Fibroblast of lung (primary cell): ENCODE measurements at regions not wholly inside any gene's neighbourhood (a gene's known extent, or its start where the extent isn't known, plus 50 kb on each side); places are given as distances from the start of the nearest gene placed in this dataset.
"Not testable (repeated sequence)": the region's sequence is repeated elsewhere in the genome, so short reads cannot be mapped to it uniquely, and the experiment has no call there.

Experiments used
- DNase-seq, 2 donors: peaks; one replicate each; pipeline versions ENCODE4 v3.0.0 to v3.0.0-alpha.2; 2010; ENCODE audit warnings: low read depth in 2 of 2
- H2AFZ ChIP-seq: 2 replicates; pipeline ENCODE4 v1.5.1; 2012; ENCODE audit warnings: low read length, control low read depth, inconsistent platforms
- H3K27ac ChIP-seq: 2 replicates; pipeline ENCODE4 v1.5.1; 2011; ENCODE audit warnings: low read length, control low read depth; ENCODE audit not compliant: insufficient read depth
- H3K27me3 ChIP-seq: 2 replicates; pipeline ENCODE4 v1.5.1; 2011; ENCODE audit warnings: mild to moderate bottlenecking, low read length; ENCODE audit not compliant: control insufficient read depth, insufficient read depth
- H3K36me3 ChIP-seq: 2 replicates; pipeline ENCODE4 v1.5.1; 2011; ENCODE audit warnings: low read length; ENCODE audit not compliant: control insufficient read depth, insufficient read depth
- H3K4me1 ChIP-seq: 2 replicates; pipeline ENCODE4 v1.5.1; 2011; ENCODE audit warnings: low read length; ENCODE audit not compliant: control insufficient read depth, insufficient read depth; ENCODE audit errors: extremely low read depth
- H3K4me2 ChIP-seq: 2 replicates; pipeline ENCODE4 v1.5.1; 2011; ENCODE audit warnings: low read length, control low read depth; ENCODE audit not compliant: insufficient read depth; ENCODE audit errors: extremely low read depth
- H3K4me3 ChIP-seq, 4 experiments: fragments of 200-600 bp in 1 of 4; sonication (generic) in 1 of 4; replicated peaks in 1 of 4; 2 replicates each; pipeline ENCODE4 v1.5.1; 2011 to 2016; ENCODE audit warnings: low read length in 4 of 4, low read depth in 3 of 4, mild to moderate bottlenecking in 3 of 4, control low read depth in 2 of 4, inconsistent platforms in 1 of 4, mixed read lengths in 1 of 4; ENCODE audit not compliant: insufficient read depth in 1 of 4; ENCODE audit errors: control extremely low read depth in 1 of 4
- H3K79me2 ChIP-seq: 2 replicates; pipeline ENCODE4 v1.5.1; 2012; ENCODE audit warnings: mild to moderate bottlenecking, low read length, inconsistent platforms; ENCODE audit not compliant: control insufficient read depth, insufficient read depth
- H3K9ac ChIP-seq: 2 replicates; pipeline ENCODE4 v1.5.1; 2011; ENCODE audit warnings: mild to moderate bottlenecking, low read length, control low read depth; ENCODE audit not compliant: insufficient read depth
- H3K9me3 ChIP-seq: 2 replicates; pipeline ENCODE4 v1.5.1; 2012; ENCODE audit warnings: low read depth, low read length; ENCODE audit not compliant: control insufficient read depth, insufficient read depth
- H4K20me1 ChIP-seq: 2 replicates; pipeline ENCODE4 v1.5.1; 2011; ENCODE audit warnings: low read length; ENCODE audit not compliant: control insufficient read depth, insufficient read depth; ENCODE audit errors: extremely low read depth
- CTCF ChIP-seq, 2 donors: IDR thresholded peaks in 1 of 2; conservative IDR thresholded peaks in 1 of 2; 1 replicate in 1 of 2; 2 replicates in 1 of 2; pipeline ENCODE4 v1.5.1; 2011 to 2012; ENCODE audit warnings: low read length in 2 of 2, control low read depth in 1 of 2, inconsistent platforms in 1 of 2, low read depth in 1 of 2, mild to moderate bottlenecking in 1 of 2
- EZH2 ChIP-seq: IDR thresholded peaks from 2 replicates; pipeline ENCODE4 v1.5.1; 2012; ENCODE audit warnings: low read length, control low read depth, mild to moderate bottlenecking; ENCODE audit errors: missing control alignments

DNA sequence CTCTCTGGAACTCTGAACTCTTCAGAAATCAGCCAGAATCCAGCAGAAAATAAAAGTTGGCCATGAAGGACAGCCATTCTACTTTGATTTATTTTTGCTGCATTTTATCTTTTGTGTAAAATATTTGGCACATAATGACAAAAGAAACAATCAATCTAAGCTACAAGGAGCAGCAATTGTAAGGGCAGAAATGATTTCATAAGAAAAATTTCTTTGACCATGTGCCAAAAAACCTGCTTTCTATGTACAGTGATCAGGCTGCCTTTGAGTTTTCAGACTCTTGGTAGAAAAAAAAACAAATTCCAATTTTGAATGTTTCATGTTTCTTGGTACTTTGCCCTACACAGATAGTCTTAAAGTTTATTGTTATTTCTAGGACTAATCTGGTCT lies 69.8 kb upstream of the SLC1A3 start:
- no peak overlapping the region for H3K4me3 ChIP-seq
- peak; percentile 11 to 20 for DNase-seq
- H4K20me1 ChIP-seq = no peaks in the 10 kb centered on the region
- H3K4me2 ChIP-seq = no peak overlapping the region
- H3K79me2 ChIP-seq = no peaks in the 10 kb centered on the region
- H3K9me3 ChIP-seq = no peaks in the 10 kb centered on the region
- H3K4me1 ChIP-seq = no peaks in the 10 kb centered on the region
- TF ChIP-seq CTCF (conservative IDR thresholded peaks at IDR 0.05 in 1 of 2, IDR thresholded peaks at IDR 0.05 in 1 of 2; ENCODE audit: low read depth in 1 of 2, low read length in 2 of 2) (no peak), EZH2 (no peak)
- no peaks in the 10 kb centered on the region for H3K36me3 ChIP-seq
- no peak overlapping the region for H2AFZ ChIP-seq
- no peak overlapping the region for H3K9ac ChIP-seq
- H3K27ac ChIP-seq = no peak overlapping the region
- peaks cover 2% of the 10 kb centered on the region for H3K27me3 ChIP-seq

GRCh38 chr5:36537724-36538123 lies 68.7 kb upstream of the SLC1A3 start:
- H3K36me3 ChIP-seq = no peaks in the 10 kb centered on the region
- no peak overlapping the region for H3K27ac ChIP-seq
- peaks cover 2% of the 10 kb centered on the region for H3K27me3 ChIP-seq
- TF ChIP-seq CTCF (conservative IDR thresholded peaks at IDR 0.05 in 1 of 2, IDR thresholded peaks at IDR 0.05 in 1 of 2; ENCODE audit: low read depth in 1 of 2, low read length in 2 of 2) = no peak
- TF ChIP-seq EZH2 = no peak
- no peaks in the 10 kb centered on the region for H3K79me2 ChIP-seq
- no peaks in the 10 kb centered on the region for H4K20me1 ChIP-seq
- no peaks in the 10 kb centered on the region for H3K4me1 ChIP-seq
- H3K4me3 ChIP-seq = no peak overlapping the region
- no peak overlapping the region for H2AFZ ChIP-seq
- no peak overlapping the region for H3K9ac ChIP-seq
- H3K4me2 ChIP-seq = no peak overlapping the region
- DNase-seq = no peak
- H3K9me3 ChIP-seq = no peaks in the 10 kb centered on the region

DNA sequence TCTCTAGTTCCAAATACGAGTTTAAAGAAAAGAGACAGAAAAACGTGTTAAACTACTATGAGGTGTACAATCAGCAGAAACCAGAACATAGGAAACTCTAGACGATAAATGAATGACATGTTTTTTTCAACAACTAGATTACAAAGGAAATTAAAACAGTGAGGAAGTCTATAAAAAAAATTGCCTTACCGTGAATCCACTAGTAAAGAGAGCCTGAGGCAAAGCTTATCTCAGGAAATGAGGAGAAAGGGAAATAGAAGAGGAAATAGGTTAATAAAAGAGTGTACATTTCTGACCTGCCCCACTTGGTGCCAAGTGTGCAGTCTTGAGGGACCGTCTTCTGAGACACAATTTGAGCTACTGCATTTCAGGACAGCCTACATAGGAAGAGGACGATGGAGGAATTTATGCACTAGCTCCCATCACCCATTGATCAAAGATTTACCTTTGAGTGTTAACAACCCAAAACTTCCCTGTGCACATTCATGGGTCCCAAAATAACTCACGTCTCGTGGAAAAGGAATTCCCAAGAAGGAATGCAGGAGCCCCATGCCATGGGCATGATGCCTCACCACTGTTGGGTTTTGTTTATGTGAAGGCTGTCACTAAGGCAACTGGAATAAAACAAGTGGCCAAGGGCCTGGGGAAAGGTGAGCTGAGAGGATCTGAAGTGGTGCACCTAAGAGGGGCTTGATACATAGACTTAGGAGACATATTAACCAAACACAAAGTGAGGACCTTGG lies 53.6 kb upstream of the SLC1A3 start:
- peak in 1 of 2 donors; percentile 8 for DNase-seq
- H3K9me3 ChIP-seq = no peaks in the 10 kb centered on the region
- H4K20me1 ChIP-seq = no peaks in the 10 kb centered on the region
- H3K4me2 ChIP-seq = no peak overlapping the region
- H2AFZ ChIP-seq = no peak overlapping the region
- H3K4me3 ChIP-seq = no peak overlapping the region
- no peaks in the 10 kb centered on the region for H3K4me1 ChIP-seq
- no peaks in the 10 kb centered on the region for H3K27me3 ChIP-seq
- no peak overlapping the region for H3K9ac ChIP-seq
- no peaks in the 10 kb centered on the region for H3K36me3 ChIP-seq
- no peaks in the 10 kb centered on the region for H3K79me2 ChIP-seq
- TF ChIP-seq CTCF (conservative IDR thresholded peaks at IDR 0.05 in 1 of 2, IDR thresholded peaks at IDR 0.05 in 1 of 2; ENCODE audit: low read depth in 1 of 2, low read length in 2 of 2) = no peak
- TF ChIP-seq EZH2 = no peak
- H3K27ac ChIP-seq = no peak overlapping the region

- not testable (repeated sequence) for H3K4me2 ChIP-seq, H3K4me1 ChIP-seq, DNase-seq
Observed at GRCh38 chr5:36555035-36555434, 51.4 kb upstream of the SLC1A3 start.

More at GRCh38 chr5:36555035-36555434, 51.4 kb upstream of the SLC1A3 start:
- not testable (repeated sequence) for H3K9me3 ChIP-seq, H3K4me3 ChIP-seq, H3K36me3 ChIP-seq, H3K79me2 ChIP-seq, H2AFZ ChIP-seq, H3K27ac ChIP-seq, H3K9ac ChIP-seq, H4K20me1 ChIP-seq, H3K27me3 ChIP-seq
